H1 (cell line): ENCODE measurements at regions not wholly inside any gene's neighbourhood (a gene's known extent, or its start where the extent isn't known, plus 50 kb on each side); places are given as distances from the start of the nearest gene placed in this dataset.

ENCODE experiments used
- CTCF ChIA-PET: fragments of 300-600 bp; sonication (Branson Sonifier 250); formaldehyde crosslinking; loops from one replicate; lab custom pipeline; 2021; ENCODE audit not compliant: partially characterized antibody; lab: Charles Lee
- POLR2A ChIA-PET: fragments of 300-600 bp; sonication (Branson Sonifier 250); formaldehyde crosslinking; loops from one replicate; lab custom pipeline; 2021; ENCODE audit warnings: inconsistent platforms; ENCODE audit not compliant: partially characterized antibody; lab: Charles Lee
- DNase-seq, 2 experiments: peaks; one replicate each; pipeline versions ENCODE4 v3.0.0 to v3.0.0-alpha.2; 2010 to 2022; ENCODE audit warnings: low spot score in 2 of 2, low read depth in 1 of 2, mixed read lengths in 1 of 2
- FAIRE-seq: peaks from 2 replicates; lab custom pipeline; 2011; peaks lifted over from hg19 to GRCh38; lab: Jason Lieb, UNC
- H2AFZ ChIP-seq: 2 replicates; pipeline ENCODE4 v1.8.1; 2012; ENCODE audit warnings: low read length, inconsistent platforms
- H2AK5ac ChIP-seq: 2 replicates; pipeline ENCODE4 v1.6.1; 2013; ENCODE audit warnings: low read depth, low read length
- H2BK120ac ChIP-seq: replicated peaks from 2 replicates; pipeline ENCODE3; 2013; ENCODE audit warnings: low read depth, low read length, inconsistent platforms
- H2BK12ac ChIP-seq: 2 replicates; pipeline ENCODE4 v1.6.1; 2013; ENCODE audit warnings: low read depth, low read length
- H2BK15ac ChIP-seq: 2 replicates; pipeline ENCODE4 v1.6.1; 2013; ENCODE audit warnings: low read length
- H2BK20ac ChIP-seq: 2 replicates; pipeline ENCODE4 v1.6.1; 2013; ENCODE audit warnings: low read length
- H2BK5ac ChIP-seq: 2 replicates; pipeline ENCODE4 v1.6.1; 2013; ENCODE audit warnings: low read depth, low read length
- H3K14ac ChIP-seq: 2 replicates; pipeline ENCODE4 v1.6.1; 2013; ENCODE audit warnings: inconsistent platforms; ENCODE audit not compliant: insufficient read length
- H3K18ac ChIP-seq: 2 replicates; pipeline ENCODE4 v1.6.1; 2013; ENCODE audit warnings: low read length; ENCODE audit errors: extremely low read depth
- H3K23ac ChIP-seq: 2 replicates; pipeline ENCODE4 v1.6.1; 2013; ENCODE audit warnings: inconsistent platforms; ENCODE audit not compliant: insufficient read length
- H3K23me2 ChIP-seq: 2 replicates; pipeline ENCODE4 v1.6.1; 2013; ENCODE audit warnings: low read depth, low read length
- H3K27ac ChIP-seq: 2 replicates; pipeline ENCODE4 v1.6.1; 2011; ENCODE audit warnings: low read depth, low read length, inconsistent platforms
- H3K27me3 ChIP-seq, 4 experiments: replicated peaks in 1 of 4; 1 replicate in 1 of 4; 2 replicates in 3 of 4; pipeline versions ENCODE4 v1.6.1 to v1.8.1; 2011 to 2013; ENCODE audit warnings: low read length in 3 of 4, mild to moderate bottlenecking in 3 of 4, inconsistent platforms in 2 of 4, mixed read lengths in 2 of 4, moderate library complexity in 1 of 4; ENCODE audit not compliant: control insufficient read depth in 3 of 4, insufficient read depth in 3 of 4; ENCODE audit errors: extremely low read depth in 1 of 4
- H3K36me3 ChIP-seq, 4 experiments: 2 replicates each; pipeline versions ENCODE4 v1.6.1 to v1.8.1; 2011 to 2013; ENCODE audit warnings: mild to moderate bottlenecking in 4 of 4, low read length in 3 of 4, moderate library complexity in 2 of 4, control low read depth in 1 of 4, inconsistent platforms in 1 of 4; ENCODE audit not compliant: insufficient read depth in 4 of 4, control insufficient read depth in 2 of 4
- H3K4ac ChIP-seq: replicated peaks from 2 replicates; pipeline ENCODE3; 2013; ENCODE audit warnings: low read length, low read depth, mixed read lengths, inconsistent platforms; ENCODE audit not compliant: insufficient read length
- H3K4me1 ChIP-seq, 4 experiments: replicated peaks in 1 of 4; 1 replicate in 1 of 4; 2 replicates in 3 of 4; pipeline versions ENCODE4 v1.6.1 to v1.8.1; 2011 to 2013; ENCODE audit warnings: low read length in 3 of 4, inconsistent platforms in 2 of 4, mixed read lengths in 1 of 4; ENCODE audit not compliant: insufficient read depth in 4 of 4, control insufficient read depth in 3 of 4
- H3K4me2 ChIP-seq, 2 experiments: 2 replicates each; pipeline versions ENCODE4 v1.6.1 to v1.8.1; 2011 to 2013; ENCODE audit warnings: low read depth in 2 of 2, low read length in 2 of 2, control low read depth in 1 of 2, inconsistent platforms in 1 of 2, mild to moderate bottlenecking in 1 of 2; ENCODE audit not compliant: insufficient read depth in 1 of 2
- H3K4me3 ChIP-seq, 4 experiments: fragments of 200-600, 300-600 bp in 1 of 4; sonication (generic), shearing (Covaris generic), sonication (Bioruptor Twin) in 1 of 4; 2 replicates each; pipeline versions ENCODE4 v1.5.1 to v1.8.1; 2011 to 2016; ENCODE audit warnings: low read length in 4 of 4, low read depth in 3 of 4, control low read depth in 2 of 4, inconsistent platforms in 2 of 4, mild to moderate bottlenecking in 2 of 4, mixed read lengths in 1 of 4, moderate library complexity in 1 of 4; ENCODE audit not compliant: insufficient read depth in 2 of 4; ENCODE audit errors: extremely low read depth in 1 of 4
- H3K56ac ChIP-seq: replicated peaks from 2 replicates; pipeline ENCODE3; 2013; ENCODE audit warnings: low read depth, mild to moderate bottlenecking, mixed read lengths, low read length, inconsistent platforms; ENCODE audit not compliant: insufficient read length
- H3K79me1 ChIP-seq: 2 replicates; pipeline ENCODE4 v1.6.1; 2013; ENCODE audit warnings: low read depth, low read length, control low read depth
- H3K79me2 ChIP-seq, 2 experiments: 2 replicates each; pipeline versions ENCODE4 v1.6.1 to v1.8.1; 2012 to 2013; ENCODE audit warnings: low read length in 2 of 2, mild to moderate bottlenecking in 2 of 2, inconsistent platforms in 1 of 2; ENCODE audit not compliant: insufficient read depth in 2 of 2, control insufficient read depth in 1 of 2
- H3K9ac ChIP-seq, 4 experiments: replicated peaks in 1 of 4; 1 replicate in 1 of 4; 2 replicates in 3 of 4; pipeline versions ENCODE4 v1.6.1 to v1.8.1; 2011 to 2013; ENCODE audit warnings: low read depth in 3 of 4, low read length in 3 of 4, control low read depth in 2 of 4, mild to moderate bottlenecking in 2 of 4, moderate library complexity in 2 of 4, inconsistent platforms in 1 of 4; ENCODE audit errors: extremely low read depth in 1 of 4
- H3K9me3 ChIP-seq, 2 experiments: 2 replicates each; pipeline versions ENCODE4 v1.6.1 to v1.8.1; 2012 to 2013; ENCODE audit warnings: mild to moderate bottlenecking in 2 of 2, moderate library complexity in 2 of 2, control low read depth in 1 of 2, inconsistent platforms in 1 of 2, low read depth in 1 of 2, low read length in 1 of 2, mixed read lengths in 1 of 2; ENCODE audit not compliant: insufficient read depth in 2 of 2
- H4K20me1 ChIP-seq, 2 experiments: replicated peaks in 1 of 2; 2 replicates each; pipeline versions ENCODE3 to v1.8.1; 2011 to 2013; ENCODE audit warnings: inconsistent platforms in 2 of 2, low read length in 2 of 2, mild to moderate bottlenecking in 1 of 2; ENCODE audit not compliant: insufficient read depth in 2 of 2, control insufficient read depth in 1 of 2
- H4K5ac ChIP-seq: 2 replicates; pipeline ENCODE4 v1.6.1; 2013; ENCODE audit warnings: low read length, low read depth, mixed read lengths, inconsistent platforms; ENCODE audit not compliant: insufficient read length
- H4K8ac ChIP-seq: 2 replicates; pipeline ENCODE4 v1.8.0; 2013; ENCODE audit warnings: mild to moderate bottlenecking, moderate library complexity, low read length, inconsistent platforms; ENCODE audit not compliant: insufficient read depth; ENCODE audit errors: extremely low read depth
- H4K91ac ChIP-seq: replicated peaks from 2 replicates; pipeline ENCODE3; 2013; ENCODE audit warnings: low read length, mixed read lengths, inconsistent platforms; ENCODE audit not compliant: insufficient read length
- EGR1 ChIP-seq: IDR thresholded peaks from 2 replicates; pipeline ENCODE4 v1.6.1; 2011; ENCODE audit warnings: low read depth, low read length, borderline replicate concordance
- EP300 ChIP-seq, 2 experiments: IDR thresholded peaks; 1 replicate in 1 of 2; 2 replicates in 1 of 2; pipeline ENCODE4 v1.6.1; 2011 to 2012; ENCODE audit warnings: low read depth in 2 of 2, low read length in 2 of 2, mild to moderate bottlenecking in 2 of 2, borderline replicate concordance in 1 of 2, inconsistent platforms in 1 of 2, moderate library complexity in 1 of 2
- SIN3A ChIP-seq, 2 experiments: IDR thresholded peaks in 1 of 2; conservative IDR thresholded peaks in 1 of 2; 2 replicates each; pipeline ENCODE4 v1.6.1; 2011 to 2012; ENCODE audit warnings: low read length in 2 of 2, improper control_type of control experiment in 1 of 2, low read depth in 1 of 2, mild to moderate bottlenecking in 1 of 2
- SRF ChIP-seq: IDR thresholded peaks from 2 replicates; pipeline ENCODE4 v1.6.1; 2011; ENCODE audit warnings: mild to moderate bottlenecking, low read depth, low read length, moderate library complexity
- WGBS, 2 experiments: shearing (Covaris generic) in 1 of 2; methylation state at CpG; one replicate each; pipeline versions ENCODE4 v1.1.6 to v1.1.7; 2013 to 2015; ENCODE audit warnings: low lambda C conversion rate in 2 of 2, mixed read lengths in 2 of 2, inconsistent platforms in 1 of 2, low coverage in 1 of 2, missing lambda C conversion rate in 1 of 2; ENCODE audit not compliant: insufficient replicate concordance in 2 of 2, insufficient coverage in 1 of 2, insufficient read length in 1 of 2; ENCODE audit errors: extremely low coverage in 1 of 2, missing lambda C conversion rate in 1 of 2; 5-methylcytosine and 5-hydroxymethylcytosine counted together

- ChIA-PET CTCF (interaction anchor here (0.6 to 10.0 kb wide), 5 partner anchors 15 to 1079 kb away, joined by 3 to 69 read pairs (median 3); no protein-coding TSS in a partner anchor), POLR2A (interaction anchor here (1.2 kb wide), 1 partner anchor 13 kb away, joined by 5 read pairs; no protein-coding TSS in a partner anchor)
- Histone ChIP-seq H3K14ac (no peak overlapping the region), H3K4ac (no peak overlapping the region), H3K27ac (no peak overlapping the region), H4K20me1 (no peaks in the 10 kb centered on the region), H3K56ac (no peak overlapping the region), H2BK120ac (no peak overlapping the region), H3K9ac (no peak overlapping the region), H3K4me3 (no peak overlapping the region), H4K5ac (no peak overlapping the region), H2AK5ac (no peak overlapping the region), H4K91ac (no peak overlapping the region), H3K18ac (no peak overlapping the region), H3K79me2 (no peaks in the 10 kb centered on the region), H4K8ac (no peak overlapping the region), H3K23ac (no peak overlapping the region), H2AFZ (no peak overlapping the region), H3K79me1 (no peaks in the 10 kb centered on the region), H3K36me3 (no peaks in the 10 kb centered on the region), H3K4me2 (no peak overlapping the region), H3K27me3 (no peaks in the 10 kb centered on the region), H3K23me2 (no peaks in the 10 kb centered on the region), H2BK5ac (no peak overlapping the region), H3K9me3 (no peaks in the 10 kb centered on the region), H2BK20ac (no peak overlapping the region), H2BK12ac (no peak overlapping the region), H2BK15ac (no peak overlapping the region), H3K4me1 (no peaks in the 10 kb centered on the region)
- TF ChIP-seq SIN3A (conservative IDR thresholded peaks at IDR 0.05 in 1 of 2, IDR thresholded peaks at IDR 0.05 in 1 of 2; ENCODE audit: low read depth in 1 of 2, low read length in 2 of 2) (no peak), EP300 (IDR thresholded peaks at IDR 0.05; ENCODE audit: borderline replicate concordance in 1 of 2, low read depth in 2 of 2, low read length in 2 of 2) (no peak), SRF (no peak), EGR1 (no peak)
- 93% methylated on average over 4 of the region's 4 CpGs; no CpG with 5 or more reads in 1 of the 2 experiments for WGBS, 2 experiments
- DNase-seq (no peak), FAIRE-seq (no peak)
Observed at GRCh38 chr5:57324861-57325260, 151.0 kb downstream of the GPBP1 start.
